ENCODE measurements at regions not wholly inside any gene's neighbourhood (a gene's known extent, or its start where the extent isn't known, plus 50 kb on each side); places are given as distances from the start of the nearest gene placed in this dataset.

- no peak overlapping the region for H3K4me3 Mint-ChIP-seq
- H3K36me3 Mint-ChIP-seq (ENCODE audit: low read depth) = no peaks in the 10 kb centered on the region
- no peak overlapping the region for H3K27ac Mint-ChIP-seq
- ChIA-PET CTCF (no interaction called here), POLR2A (no interaction called here)
- no peaks in the 10 kb centered on the region for H3K9me3 Mint-ChIP-seq (ENCODE audit: low read depth)
- ATAC-seq (no peak), DNase-seq (no peak)
- no peaks in the 10 kb centered on the region for H3K4me1 Mint-ChIP-seq
- intact Hi-C loops (cut with DNase I, micrococcal nuclease) = no loop called here
- peaks cover 16% of the 10 kb centered on the region for H3K27me3 Mint-ChIP-seq
Observed at GRCh38 chr5:39811381-39811780, 386.6 kb upstream of the DAB2 start.

GRCh38 chr5:39808656-39809055 lies 383.9 kb upstream of the DAB2 start:
- ATAC-seq = no peak
- DNase-seq = no peak
- CTCF ChIA-PET = no interaction called here
- POLR2A ChIA-PET = no interaction called here
- Mint-ChIP-seq H3K9me3 (ENCODE audit: low read depth) (no peaks in the 10 kb centered on the region), H3K27me3 (peaks cover 11% of the 10 kb centered on the region), H3K4me1 (no peaks in the 10 kb centered on the region), H3K36me3 (ENCODE audit: low read depth) (no peaks in the 10 kb centered on the region), H3K27ac (no peak overlapping the region), H3K4me3 (no peak overlapping the region)
- intact Hi-C loops (cut with DNase I, micrococcal nuclease) = no loop called here

- ChIA-PET CTCF (no interaction called here), POLR2A (no interaction called here)
- no peak for ATAC-seq
- Mint-ChIP-seq H3K4me1 (no peaks in the 10 kb centered on the region), H3K27me3 (peaks cover 5% of the 10 kb centered on the region), H3K36me3 (ENCODE audit: low read depth) (no peaks in the 10 kb centered on the region), H3K4me3 (no peak overlapping the region), H3K27ac (no peak overlapping the region), H3K9me3 (ENCODE audit: low read depth) (no peaks in the 10 kb centered on the region)
- DNase-seq = no peak
- intact Hi-C loops (cut with DNase I, micrococcal nuclease) = no loop called here
Observed at GRCh38 chr5:39801306-39801705, 376.5 kb upstream of the DAB2 start.

GRCh38 chr5:39800042-39800601 lies 375.3 kb upstream of the DAB2 start:
- Mint-ChIP-seq H3K27me3 (peaks cover 4% of the 10 kb centered on the region), H3K4me1 (no peaks in the 10 kb centered on the region), H3K4me3 (no peak overlapping the region), H3K9me3 (ENCODE audit: low read depth) (no peaks in the 10 kb centered on the region), H3K36me3 (ENCODE audit: low read depth) (no peaks in the 10 kb centered on the region), H3K27ac (no peak overlapping the region)
- DNase-seq = no peak
- no peak for ATAC-seq
- CTCF ChIA-PET = no interaction called here
- intact Hi-C loops (cut with DNase I, micrococcal nuclease) = no loop called here
- POLR2A ChIA-PET = no interaction called here

GRCh38 chr5:39799242-39799641 lies 374.5 kb upstream of the DAB2 start:
- Mint-ChIP-seq H3K36me3 (ENCODE audit: low read depth) (no peaks in the 10 kb centered on the region), H3K27ac (no peak overlapping the region), H3K27me3 (peaks cover 6% of the 10 kb centered on the region), H3K4me1 (no peaks in the 10 kb centered on the region), H3K4me3 (no peak overlapping the region), H3K9me3 (ENCODE audit: low read depth) (no peaks in the 10 kb centered on the region)
- CTCF ChIA-PET = no interaction called here
- ATAC-seq (no peak), DNase-seq (no peak)
- POLR2A ChIA-PET = no interaction called here
- intact Hi-C loops (cut with DNase I, micrococcal nuclease) = no loop called here

- DNase-seq (no peak), ATAC-seq (no peak)
- Mint-ChIP-seq H3K36me3 (ENCODE audit: low read depth) (no peaks in the 10 kb centered on the region), H3K4me1 (no peaks in the 10 kb centered on the region), H3K4me3 (no peak overlapping the region), H3K27me3 (peaks cover 4% of the 10 kb centered on the region), H3K27ac (no peak overlapping the region), H3K9me3 (ENCODE audit: low read depth) (no peaks in the 10 kb centered on the region)
- CTCF ChIA-PET = no interaction called here
- POLR2A ChIA-PET = no interaction called here
- intact Hi-C loops (cut with DNase I, micrococcal nuclease) = no loop called here
Observed at GRCh38 chr5:39794513-39795210, 369.9 kb upstream of the DAB2 start.

GRCh38 chr5:39785410-39785809 lies 360.6 kb upstream of the DAB2 start:
- DNase-seq (no peak), ATAC-seq (no peak)
- intact Hi-C loops (cut with DNase I, micrococcal nuclease) = no loop called here
- ChIA-PET CTCF (no interaction called here), POLR2A (no interaction called here)
- Mint-ChIP-seq H3K4me3 (no peak overlapping the region), H3K4me1 (peaks cover 4% of the 10 kb centered on the region), H3K9me3 (ENCODE audit: low read depth) (peaks cover 5% of the 10 kb centered on the region), H3K27me3 (peaks cover 9% of the 10 kb centered on the region), H3K36me3 (ENCODE audit: low read depth) (no peaks in the 10 kb centered on the region), H3K27ac (no peak overlapping the region)

GRCh38 chr5:39783756-39784421 lies 359.1 kb upstream of the DAB2 start:
- Mint-ChIP-seq H3K4me3 (no peak overlapping the region), H3K36me3 (ENCODE audit: low read depth) (no peaks in the 10 kb centered on the region), H3K4me1 (peaks cover 4% of the 10 kb centered on the region), H3K9me3 (ENCODE audit: low read depth) (peaks cover 5% of the 10 kb centered on the region), H3K27me3 (peaks cover 13% of the 10 kb centered on the region), H3K27ac (no peak overlapping the region)
- intact Hi-C loops (cut with DNase I, micrococcal nuclease) = no loop called here
- no peak for DNase-seq
- ChIA-PET POLR2A (no interaction called here), CTCF (no interaction called here)
- ATAC-seq = peak; percentile 26

GRCh38 chr5:39780347-39780746 lies 355.6 kb upstream of the DAB2 start:
- Mint-ChIP-seq H3K4me3 (no peak overlapping the region), H3K27ac (no peak overlapping the region), H3K27me3 (peaks cover 10% of the 10 kb centered on the region), H3K4me1 (peaks cover 4% of the 10 kb centered on the region), H3K9me3 (ENCODE audit: low read depth) (no peaks in the 10 kb centered on the region), H3K36me3 (ENCODE audit: low read depth) (no peaks in the 10 kb centered on the region)
- ChIA-PET POLR2A (no interaction called here), CTCF (interaction anchor here (0.6 kb wide), 2 partner anchors 956 to 1364 kb away, joined by 3 read pairs; no protein-coding TSS in a partner anchor)
- DNase-seq (no peak), ATAC-seq (no peak)
- intact Hi-C loops (cut with DNase I, micrococcal nuclease) = no loop called here

GRCh38 chr5:39779831-39780230 lies 355.1 kb upstream of the DAB2 start:
- Mint-ChIP-seq H3K4me1 (peaks cover 4% of the 10 kb centered on the region), H3K36me3 (ENCODE audit: low read depth) (no peaks in the 10 kb centered on the region), H3K27me3 (peaks cover 10% of the 10 kb centered on the region), H3K27ac (no peak overlapping the region), H3K4me3 (no peak overlapping the region), H3K9me3 (ENCODE audit: low read depth) (no peaks in the 10 kb centered on the region)
- ChIA-PET CTCF (interaction anchor here (0.6 kb wide), 1 partner anchor 956 kb away, joined by 3 read pairs; no protein-coding TSS in a partner anchor), POLR2A (no interaction called here)
- intact Hi-C loops (cut with DNase I, micrococcal nuclease) = no loop called here
- DNase-seq (no peak), ATAC-seq (no peak)

- H3K4me3 Mint-ChIP-seq = no peak overlapping the region
- no peak overlapping the region for H3K27ac Mint-ChIP-seq
- DNase-seq (no peak), ATAC-seq (no peak)
- no peaks in the 10 kb centered on the region for H3K4me1 Mint-ChIP-seq
- peaks cover 12% of the 10 kb centered on the region for H3K27me3 Mint-ChIP-seq
- H3K9me3 Mint-ChIP-seq (ENCODE audit: low read depth) = no peaks in the 10 kb centered on the region
- no peaks in the 10 kb centered on the region for H3K36me3 Mint-ChIP-seq (ENCODE audit: low read depth)
- intact Hi-C loops (cut with DNase I, micrococcal nuclease) = no loop called here
- POLR2A ChIA-PET = no interaction called here
- CTCF ChIA-PET = no interaction called here
Observed at GRCh38 chr5:39775797-39776365, 351.1 kb upstream of the DAB2 start.

- Mint-ChIP-seq H3K27ac (no peak overlapping the region), H3K9me3 (ENCODE audit: low read depth) (no peaks in the 10 kb centered on the region), H3K4me1 (no peaks in the 10 kb centered on the region), H3K36me3 (ENCODE audit: low read depth) (no peaks in the 10 kb centered on the region), H3K4me3 (no peak overlapping the region), H3K27me3 (peaks cover 14% of the 10 kb centered on the region)
- DNase-seq = no peak
- ChIA-PET POLR2A (no interaction called here), CTCF (no interaction called here)
- no peak for ATAC-seq
- intact Hi-C loops (cut with DNase I, micrococcal nuclease) = no loop called here
Observed at GRCh38 chr5:39775086-39775796, 350.5 kb upstream of the DAB2 start.
